Mesenteric fat pad (tissue), 1 donor: ENCODE measurements at regions not wholly inside any gene's neighbourhood (a gene's known extent, or its start where the extent isn't known, plus 50 kb on each side); places are given as distances from the start of the nearest gene placed in this dataset.
A peak's percentile ranks its signal among the peaks of the same experiment; 100 is the strongest.

ENCODE experiments used
- DNase-seq: peaks from one replicate; pipeline ENCODE4 v3.0.0-alpha.2; 2020; ENCODE audit warnings: low spot score
- donor health status: DM: yes; HTN: yes; CAD: no.

DNA sequence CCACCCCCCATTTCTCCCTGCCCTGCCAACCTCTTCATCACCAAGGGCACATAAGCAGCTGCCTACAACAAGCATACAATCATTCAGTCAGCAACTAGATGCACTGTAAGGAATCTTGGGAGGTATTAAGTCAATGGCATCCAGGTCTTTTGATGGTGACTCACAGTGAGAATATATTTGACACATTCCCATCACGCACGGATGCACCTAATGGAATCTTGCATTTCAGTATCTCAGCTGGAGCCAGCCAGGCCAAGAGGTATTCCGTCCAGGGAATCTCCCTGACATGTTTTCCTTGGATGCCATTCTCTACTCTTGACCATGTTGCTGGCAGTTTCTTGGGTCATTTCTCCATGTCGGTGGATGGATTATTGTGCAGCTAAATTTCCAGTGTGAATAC is 73.9 kb upstream of the CAPRIN2 start:
- DNase-seq = no peak

DNA sequence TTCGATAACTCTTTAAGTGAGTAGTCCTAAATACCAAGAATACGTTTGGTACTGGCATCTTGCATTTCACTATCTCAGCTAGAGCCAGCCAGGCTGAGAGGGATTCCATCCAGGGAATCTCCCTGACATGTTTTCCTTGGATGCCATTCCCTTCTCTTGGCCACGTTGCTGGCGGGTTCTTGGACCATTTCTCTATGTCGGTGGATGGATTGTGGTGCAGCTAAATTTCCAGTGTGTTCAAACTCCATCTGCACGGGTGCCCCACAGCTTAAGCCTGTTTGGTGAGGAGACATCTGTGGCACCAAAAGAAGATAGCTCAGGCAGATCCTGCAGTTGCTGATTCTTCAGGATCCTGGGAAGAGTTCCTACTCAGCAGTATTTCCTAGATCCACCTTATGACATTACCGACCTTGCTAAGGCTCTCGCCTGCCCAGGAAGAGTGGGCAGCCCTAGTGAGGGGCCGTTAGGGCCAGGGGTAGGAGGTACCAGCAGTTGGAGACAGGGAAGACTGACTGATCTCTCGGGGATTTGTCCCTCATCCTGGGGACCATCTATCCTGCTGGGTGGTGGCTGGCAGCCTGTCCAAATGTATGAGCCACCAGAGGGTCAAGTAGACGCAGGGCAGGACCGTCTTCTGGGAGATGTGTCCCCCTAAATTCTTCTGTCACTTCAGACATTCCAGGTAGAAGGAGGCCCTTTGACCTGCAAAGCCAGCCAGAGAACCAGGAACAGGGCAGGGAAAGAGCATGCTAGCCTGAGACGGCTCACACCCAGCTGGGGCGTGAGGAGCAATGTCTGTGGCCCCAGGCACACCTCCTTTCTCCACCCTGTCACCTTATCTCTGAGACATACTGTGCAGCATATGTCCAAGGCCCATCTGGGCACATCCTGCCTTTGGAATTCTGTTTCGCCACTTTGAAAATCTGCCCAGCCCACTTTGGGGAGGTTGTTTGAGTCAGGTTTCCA is 72.6 kb upstream of the CAPRIN2 start:
- no peak for DNase-seq

DNA sequence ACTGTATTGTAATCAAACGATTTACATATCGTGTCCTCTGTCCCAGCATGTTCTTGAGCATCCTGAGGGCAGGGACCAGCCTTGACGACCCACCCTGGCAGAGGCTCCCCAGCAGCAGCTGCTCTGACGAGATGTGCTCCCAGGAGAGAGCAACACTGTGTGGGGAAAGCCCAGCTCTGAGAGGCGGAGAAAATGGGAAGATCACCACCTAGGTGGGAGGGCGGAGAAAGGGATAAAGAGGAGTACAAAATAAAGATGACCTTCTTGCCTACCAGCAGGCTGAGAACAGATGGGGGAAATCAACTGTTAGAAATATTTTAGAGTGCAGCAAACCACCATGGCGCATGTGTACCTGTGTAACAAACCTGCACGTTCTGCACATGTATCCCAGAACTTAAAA is 71.5 kb upstream of the CAPRIN2 start:
- DNase-seq = no peak

DNA sequence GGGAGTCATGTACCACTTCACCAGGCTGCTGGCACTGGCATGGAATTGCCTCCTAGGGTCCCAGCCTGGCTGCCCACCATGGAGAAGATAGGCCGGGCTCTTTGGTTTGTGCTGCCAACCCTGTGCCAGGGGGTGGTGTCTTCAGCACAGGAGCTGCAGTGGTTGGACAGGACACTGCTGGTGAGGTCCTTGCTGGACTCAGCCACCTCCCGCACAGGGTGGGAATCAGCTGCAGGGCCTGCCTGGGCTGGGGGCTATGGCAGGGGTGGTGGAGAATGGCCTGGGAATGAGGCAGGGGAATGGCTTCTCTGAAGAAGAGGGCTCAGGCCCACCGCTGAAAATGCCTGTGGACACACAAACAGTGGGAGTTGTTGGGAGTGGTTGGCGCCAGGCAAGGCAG is 70.6 kb upstream of the CAPRIN2 start:
- no peak for DNase-seq

DNA sequence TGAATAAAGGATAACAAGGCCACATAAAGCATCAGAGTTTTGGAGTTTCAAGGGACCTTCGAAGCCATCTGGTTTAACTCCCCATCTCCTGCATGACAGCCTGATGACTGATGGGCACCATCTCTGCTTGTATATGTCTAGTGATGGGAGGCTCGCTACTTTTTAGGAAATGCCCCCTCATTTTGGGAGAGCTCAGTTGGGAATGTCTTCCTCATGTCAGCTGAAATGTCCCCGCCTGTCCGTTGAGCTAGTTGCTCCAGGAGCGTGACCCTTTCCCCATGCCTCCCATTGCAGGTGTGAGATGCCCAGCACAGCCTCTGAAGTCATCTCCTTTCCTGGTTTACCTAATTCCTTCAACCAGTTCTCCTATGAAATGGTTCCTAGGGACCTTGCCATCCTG is 69.6 kb upstream of the CAPRIN2 start:
- DNase-seq = no peak

DNA sequence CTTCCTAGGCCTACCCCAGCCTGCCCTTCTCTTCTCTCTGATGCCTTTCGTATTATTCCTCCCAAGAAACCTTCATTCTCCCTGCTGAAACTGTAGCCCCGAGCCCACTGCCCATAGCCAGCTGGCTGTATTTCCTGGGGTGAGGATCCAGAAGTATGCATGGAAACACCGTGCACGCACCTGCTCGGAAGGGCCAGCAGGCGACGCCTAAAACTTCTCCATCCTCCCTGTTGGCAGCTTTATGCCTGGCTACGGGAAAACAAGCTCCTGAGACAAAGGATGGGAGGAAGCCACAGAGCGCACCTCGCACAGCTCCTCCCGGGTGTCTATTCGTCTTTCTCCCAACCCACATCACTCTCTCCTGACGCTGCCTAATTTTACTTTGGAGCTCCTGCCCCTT is 69.0 kb upstream of the CAPRIN2 start:
- no peak for DNase-seq

DNA sequence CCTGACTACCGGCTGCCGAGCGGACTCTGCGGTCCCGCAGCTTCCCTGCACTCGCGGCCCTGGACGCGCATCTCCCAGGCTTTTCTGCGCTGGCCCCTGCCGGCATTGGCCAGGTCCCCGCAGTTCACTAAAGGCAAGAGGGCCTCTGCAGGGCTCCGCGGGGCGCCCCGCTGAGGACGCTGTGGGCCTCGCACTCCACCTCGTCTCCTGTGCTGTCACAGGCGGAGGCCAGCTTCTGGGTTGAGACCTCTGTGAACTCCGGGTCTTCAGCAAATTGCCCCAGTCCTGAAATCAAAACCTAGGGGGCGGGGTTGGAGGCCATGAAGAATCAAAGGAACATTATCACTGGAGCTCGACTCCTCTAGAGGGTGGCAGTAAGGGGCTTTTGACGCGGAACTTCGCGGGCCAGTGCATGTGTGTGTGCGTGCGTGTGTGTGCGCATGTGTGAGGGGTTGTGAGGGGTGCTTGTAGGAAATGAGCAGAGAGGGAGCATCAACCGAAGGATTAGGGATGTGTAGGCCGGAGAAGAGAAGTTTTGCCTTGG is 68.5 kb upstream of the CAPRIN2 start:
- DNase-seq = no peak

DNA sequence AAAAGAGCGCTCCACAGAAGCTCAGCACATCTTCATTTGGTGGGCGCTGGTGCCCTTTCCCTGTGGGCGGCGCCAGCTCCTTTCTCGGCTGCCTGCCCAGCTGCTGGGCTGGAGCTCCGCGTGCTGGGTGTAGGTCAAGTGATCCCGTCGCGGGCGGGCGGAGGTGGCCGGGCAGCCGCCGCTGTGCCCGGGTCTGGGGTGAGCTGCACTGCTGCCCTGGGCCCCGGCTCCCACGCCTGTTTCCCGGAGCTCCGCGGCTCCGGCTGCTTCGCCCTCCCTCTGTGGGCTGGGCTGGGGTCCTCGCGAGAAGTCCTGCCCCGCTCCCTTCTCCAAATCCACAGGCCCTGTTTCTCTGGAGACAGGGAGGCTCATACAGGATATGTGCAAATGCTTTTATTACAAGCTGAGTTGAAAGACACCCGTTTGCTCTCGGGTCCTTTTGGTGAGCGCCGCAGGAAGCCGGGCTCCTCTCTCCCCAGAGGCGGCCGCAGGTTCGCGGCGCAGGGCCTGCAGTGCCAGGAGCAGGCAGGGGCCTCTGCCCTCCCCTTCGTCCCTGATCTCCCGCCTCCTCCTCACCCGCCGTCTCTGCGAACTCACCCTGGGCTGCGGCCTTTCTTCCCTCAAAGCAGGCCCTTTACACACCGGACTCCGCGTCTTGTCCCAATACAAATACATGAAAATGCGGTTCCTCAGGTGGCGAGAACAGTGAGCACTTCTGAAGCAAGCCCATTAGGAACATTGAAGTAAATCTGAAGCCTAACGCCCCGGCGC is 67.8 kb upstream of the CAPRIN2 start:
- DNase-seq = peak; percentile 91

DNA sequence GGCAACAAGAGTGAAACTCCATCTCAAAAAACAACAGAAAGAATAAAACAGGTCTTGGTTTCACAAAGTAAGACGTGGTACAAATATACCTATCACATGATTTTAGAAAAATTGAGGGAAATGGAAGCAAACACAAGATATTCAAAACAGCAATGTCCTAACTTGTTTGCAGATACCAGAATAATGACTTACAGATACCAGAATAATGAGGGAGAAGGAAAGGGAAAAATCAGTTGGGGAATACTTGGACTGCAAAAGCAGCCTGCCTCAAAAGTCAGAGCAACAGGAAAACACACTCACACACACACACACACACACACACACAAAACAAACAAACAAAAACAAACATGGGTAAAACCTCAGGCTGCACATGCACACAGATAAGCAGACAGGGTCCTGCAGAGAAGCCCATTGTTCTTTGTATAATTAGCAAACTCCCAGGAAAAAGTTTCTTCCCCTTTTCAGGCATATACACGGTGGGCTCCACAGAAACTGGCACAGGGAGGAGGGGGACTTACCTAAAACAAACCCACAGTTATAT is 65.7 kb upstream of the CAPRIN2 start:
- DNase-seq = no peak

DNA sequence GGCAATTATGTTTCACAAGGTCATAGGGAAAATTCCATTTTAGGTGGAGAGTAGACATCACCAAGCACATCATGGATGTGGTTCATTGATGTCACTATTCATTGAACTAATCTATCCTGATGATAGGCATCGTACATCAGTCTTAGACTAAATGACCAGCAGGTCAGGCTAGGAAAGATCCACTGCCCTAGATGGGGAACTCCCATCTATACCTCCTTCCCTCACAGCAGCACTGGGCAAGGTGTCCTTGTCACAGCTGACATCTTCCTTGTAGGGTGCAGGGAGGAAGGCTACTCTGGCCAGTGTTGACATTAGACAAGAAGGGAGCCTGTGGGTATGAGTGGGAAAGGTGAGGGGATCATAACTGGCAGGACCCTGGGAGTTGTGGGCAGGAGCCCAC is 63.8 kb upstream of the CAPRIN2 start:
- no peak for DNase-seq

DNA sequence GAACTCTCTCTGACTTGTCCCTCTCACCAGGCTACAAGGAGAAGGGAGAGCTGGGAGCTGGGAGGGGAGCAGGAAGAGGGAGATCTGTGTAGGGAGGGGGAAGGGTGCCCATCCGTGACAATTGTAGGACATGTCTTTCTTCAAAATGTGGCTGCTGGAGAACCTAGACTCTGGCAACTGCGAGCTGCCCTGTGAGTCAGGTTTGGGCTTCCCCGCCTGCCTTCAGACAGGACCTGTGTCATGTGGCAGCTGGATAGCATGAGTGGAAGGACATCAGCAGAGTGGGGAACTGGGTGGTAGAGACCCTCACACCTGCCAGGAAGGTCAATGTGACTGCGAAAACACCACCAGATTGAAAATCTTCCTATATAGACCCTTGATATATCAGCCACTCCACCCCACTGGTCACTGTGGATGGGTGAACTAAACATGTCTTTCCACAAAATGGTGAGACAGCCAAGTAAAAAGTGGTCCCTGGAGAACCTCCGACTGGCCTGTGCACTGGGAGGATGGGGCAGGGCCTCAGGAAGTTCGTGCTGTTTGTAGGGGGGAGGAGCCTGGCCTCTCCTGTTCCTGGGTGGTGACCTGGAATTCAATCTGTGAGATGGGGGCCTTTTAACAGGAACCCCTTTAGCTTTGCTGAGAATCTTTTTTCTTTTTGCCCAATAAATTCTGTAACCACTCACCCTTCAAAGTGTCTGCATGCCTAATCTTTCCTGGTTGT is 62.2 kb upstream of the CAPRIN2 start:
- no peak for DNase-seq

DNA sequence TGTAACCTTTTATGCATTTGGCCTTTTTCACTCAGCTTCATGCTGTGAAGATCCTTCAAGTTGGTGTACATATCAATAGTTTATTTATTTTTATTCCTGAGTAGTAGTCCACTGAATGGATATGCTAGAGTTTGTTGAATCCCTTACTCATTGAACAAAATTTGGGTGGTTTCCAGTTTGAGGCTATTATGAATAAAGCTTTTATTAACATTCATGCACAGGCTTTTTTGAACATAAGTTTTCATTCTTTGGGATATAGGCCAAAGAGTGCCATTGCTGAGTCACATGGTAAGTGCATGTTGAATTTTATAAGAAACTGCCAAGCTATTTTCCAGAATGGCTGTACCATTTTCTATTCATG is 59.5 kb upstream of the CAPRIN2 start:
- DNase-seq = no peak

DNA sequence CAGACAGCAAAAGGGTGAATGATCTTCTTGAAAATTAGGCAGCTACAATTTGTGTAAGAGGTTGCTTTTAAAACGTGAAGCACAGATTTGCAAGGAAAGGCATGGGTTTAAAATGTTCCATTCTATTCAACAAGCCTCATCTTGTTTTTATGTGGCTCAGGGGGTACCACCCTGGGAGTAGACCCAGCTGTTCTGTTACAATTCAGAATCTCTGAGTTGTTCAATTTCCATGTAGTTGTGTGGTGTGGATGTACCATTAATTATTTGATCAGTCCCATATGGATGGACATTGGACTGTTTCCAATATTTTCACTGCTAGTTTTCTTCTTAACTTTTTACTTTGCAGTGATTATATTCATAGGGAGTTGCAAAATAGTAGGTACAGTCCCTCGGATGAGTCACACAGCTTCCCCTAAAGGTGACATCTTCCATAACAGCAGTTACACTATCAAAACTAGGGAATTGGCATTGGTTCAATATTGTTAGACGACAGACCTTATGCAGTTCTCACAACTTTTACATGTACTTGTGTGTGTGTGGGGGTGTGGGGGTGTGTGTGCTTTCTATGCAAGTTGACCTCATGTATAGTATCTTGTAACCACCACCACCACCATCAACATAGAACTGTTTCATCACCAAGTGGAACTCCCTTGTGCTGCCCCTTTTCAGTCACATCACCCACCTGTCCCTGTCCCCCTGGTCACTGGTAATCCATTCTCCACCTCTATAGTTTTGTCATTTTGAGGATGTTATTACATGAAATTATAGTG is 59.0 kb upstream of the CAPRIN2 start:
- no peak for DNase-seq

DNA sequence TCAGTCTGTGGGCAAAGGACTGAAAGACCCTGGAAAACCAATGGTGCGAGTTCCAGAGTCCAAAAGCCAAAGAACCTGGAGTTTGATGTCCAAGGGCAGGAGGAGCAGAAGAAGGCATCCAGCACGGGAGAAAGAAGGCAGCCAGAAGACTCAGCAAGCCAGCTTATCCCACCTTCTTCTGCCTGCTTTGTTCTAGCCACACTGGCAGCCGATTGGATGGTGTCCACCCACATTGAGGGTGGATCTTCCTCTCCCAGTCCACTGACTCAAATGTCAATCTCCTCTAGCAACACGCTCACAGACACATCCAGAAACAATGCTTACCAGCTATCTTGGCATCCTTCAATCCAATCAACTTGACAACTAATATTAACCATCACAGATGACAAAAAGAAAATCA is 57.2 kb upstream of the CAPRIN2 start:
- no peak for DNase-seq

DNA sequence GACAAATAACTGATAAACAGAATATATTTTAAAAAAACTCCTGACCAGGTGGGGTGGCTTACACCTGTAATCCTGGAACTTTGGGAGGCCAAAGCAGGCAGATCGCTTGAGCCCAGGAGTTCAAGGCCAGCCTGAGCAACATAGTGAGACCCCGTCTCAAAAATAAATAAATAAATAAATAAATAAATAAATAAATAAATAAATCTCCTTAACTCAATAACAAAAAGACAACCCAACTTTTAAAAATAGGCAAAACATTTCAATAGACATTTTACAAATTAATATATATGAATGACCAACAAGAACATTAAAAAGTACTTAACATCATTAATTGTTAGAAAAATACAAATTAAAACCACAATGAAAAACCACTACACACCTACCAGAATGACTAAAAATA is 56.2 kb upstream of the CAPRIN2 start:
- DNase-seq = no peak

DNA sequence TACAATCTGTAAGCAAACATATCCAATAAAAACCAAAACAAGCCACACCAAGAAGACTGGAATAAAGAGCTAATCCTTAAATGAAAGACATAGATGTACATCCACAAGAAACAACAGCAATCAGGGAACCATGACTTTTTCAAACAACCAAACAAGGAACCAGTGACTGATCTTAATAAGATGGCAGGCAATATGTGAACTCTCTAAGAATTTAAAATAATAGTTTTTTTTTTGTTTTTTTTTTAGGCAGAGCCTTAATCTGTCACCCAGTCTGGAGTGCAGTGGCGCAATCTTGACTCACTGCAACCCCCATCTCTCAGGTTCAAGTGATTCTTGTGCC is 52.9 kb upstream of the CAPRIN2 start:
- DNase-seq = no peak

DNA sequence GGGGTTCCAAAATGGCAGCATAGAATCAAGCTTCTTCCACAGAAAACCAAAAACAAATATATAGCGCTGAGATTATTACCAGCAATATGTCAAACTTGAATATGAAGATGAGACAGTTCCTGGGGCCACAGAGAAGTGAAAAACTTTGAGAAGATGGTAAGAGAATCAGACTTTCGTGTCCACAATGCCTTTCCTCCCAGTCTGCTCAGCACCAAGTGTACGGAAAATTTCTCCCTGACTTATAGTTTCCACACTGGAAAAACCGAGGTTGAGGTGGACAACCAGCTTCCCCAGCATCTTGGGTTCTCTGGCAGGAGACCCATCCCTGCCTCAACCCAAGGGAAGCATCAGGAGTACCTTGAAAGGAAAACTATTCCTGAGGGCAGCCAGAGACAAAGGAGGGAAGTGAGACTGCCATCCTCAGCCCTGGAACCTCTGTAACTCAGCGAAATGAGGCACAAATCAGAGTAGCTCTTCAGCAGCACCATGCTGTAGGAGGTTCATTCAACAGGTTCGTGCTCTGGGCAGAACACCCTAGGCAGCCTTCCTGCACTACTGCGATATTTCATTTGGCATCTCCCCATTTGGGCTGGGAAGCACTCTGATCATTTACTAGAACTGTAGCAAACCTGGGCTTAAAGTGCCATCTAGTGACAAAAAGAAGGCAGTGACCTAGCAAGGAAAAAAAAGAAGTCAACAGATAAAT is 52.4 kb upstream of the CAPRIN2 start:
- no peak for DNase-seq

DNA sequence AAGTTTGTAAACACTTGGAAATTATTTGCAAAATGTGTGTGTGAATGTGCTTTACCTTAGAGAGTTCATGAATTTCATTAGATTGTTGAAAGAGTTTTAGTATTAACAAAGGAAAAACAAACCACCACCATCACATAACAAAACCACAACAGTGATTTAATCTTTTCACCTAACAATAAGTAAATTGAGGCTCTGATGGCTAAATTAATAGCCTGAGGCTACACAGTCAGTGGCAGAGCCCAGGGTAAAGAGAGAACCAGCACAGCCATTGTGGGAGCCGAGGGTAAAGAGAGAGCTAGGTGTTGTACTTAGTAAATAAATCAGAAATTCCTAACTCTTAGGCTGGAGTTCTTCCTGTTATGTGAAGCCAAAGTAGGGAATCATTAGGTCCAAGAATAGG is 51.2 kb upstream of the CAPRIN2 start:
- DNase-seq = no peak
